HG02623 (cell line): ENCODE measurements at regions not wholly inside any gene's neighbourhood (a gene's known extent, or its start where the extent isn't known, plus 50 kb on each side); places are given as distances from the start of the nearest gene placed in this dataset.
"Not testable (repeated sequence)": the region's sequence is repeated elsewhere in the genome, so short reads cannot be mapped to it uniquely, and the experiment has no call there.

ENCODE experiments used
- ATAC-seq: cut with Tn5 transposase; IDR thresholded peaks from one replicate; pipeline ENCODE4 v1.9.1; 2021; ENCODE audit warnings: moderate library complexity; ENCODE audit not compliant: unreplicated experiment

DNA sequence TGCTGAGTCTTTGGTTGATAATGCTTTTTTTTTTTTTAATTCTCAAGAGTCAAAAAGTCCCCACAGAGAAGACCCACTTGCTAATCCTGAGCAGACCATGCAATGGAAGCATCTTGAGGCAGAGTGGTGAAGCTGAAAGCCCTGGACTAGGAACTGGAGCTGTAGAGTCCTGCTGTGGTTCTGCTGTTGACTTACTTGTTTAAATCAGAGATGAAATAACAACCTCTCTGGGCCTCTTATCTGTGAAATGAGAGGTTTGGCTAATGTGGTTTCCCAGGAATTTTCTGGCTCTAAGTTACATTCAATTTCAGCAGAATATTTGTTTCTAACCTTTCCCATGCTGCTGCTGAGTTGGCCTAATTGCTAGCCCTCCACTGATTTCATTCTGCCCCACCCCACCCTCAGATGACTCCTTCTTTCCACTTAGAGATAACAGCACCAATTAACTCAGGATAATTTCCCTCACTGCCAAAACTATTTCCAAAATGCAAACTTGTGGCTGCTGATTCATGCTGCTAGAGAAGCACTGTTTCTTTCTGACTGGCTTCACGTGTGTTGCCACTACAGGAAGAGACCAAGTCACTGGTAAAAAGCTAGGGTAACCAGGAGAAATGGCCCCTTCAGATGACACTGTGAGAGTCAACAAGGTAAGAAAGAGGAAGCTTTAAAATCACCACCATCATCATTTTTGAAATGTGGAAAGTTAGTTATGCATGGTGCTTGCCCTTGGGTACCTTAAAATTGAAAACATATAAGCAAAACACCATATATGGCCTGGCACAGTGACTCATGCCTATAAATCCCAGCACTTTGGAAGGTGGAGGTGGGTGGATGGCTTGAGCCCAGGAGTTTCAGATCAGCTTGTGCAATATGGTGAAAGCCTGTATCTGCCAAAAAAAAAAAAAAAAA is 326.4 kb downstream of the DCHS2 start:
- ATAC-seq: peak; percentile 82

DNA sequence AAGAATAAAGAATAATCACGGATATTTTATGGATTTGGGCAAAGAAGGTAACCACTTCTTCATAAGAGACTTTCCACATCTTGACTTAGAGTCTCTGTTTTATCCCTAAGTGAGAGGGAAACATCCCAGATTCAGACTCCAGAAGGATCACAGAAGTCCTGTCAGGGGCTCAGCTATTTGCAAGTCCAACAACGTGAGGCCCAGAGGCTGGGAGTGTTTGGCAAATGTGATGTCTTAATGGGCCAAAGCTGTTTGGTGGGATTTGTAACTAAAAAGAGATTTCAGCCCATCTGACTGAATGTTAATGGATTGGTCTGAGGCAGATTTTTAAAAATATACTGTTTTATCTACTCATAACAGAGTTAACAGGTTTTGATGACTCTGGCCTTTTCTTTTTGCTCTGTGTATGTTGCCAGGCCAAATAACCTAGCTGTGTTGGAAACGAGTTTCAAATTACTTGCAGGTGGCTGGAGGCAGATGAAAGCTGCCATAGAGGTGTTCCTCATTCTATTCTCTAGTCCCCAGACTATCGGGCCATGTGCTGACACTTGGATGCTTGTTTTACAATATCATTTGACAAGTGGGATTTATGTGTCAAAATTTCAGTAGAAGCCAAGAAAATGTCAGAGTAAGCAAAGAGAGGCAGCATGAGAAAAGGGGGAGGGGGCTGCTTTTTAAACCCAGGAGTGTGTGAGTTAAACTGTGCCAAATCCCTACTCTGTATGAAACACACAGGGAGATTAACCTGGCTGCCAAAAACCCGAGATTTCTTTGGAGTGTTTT is 330.9 kb downstream of the DCHS2 start:
- no peak for ATAC-seq

DNA sequence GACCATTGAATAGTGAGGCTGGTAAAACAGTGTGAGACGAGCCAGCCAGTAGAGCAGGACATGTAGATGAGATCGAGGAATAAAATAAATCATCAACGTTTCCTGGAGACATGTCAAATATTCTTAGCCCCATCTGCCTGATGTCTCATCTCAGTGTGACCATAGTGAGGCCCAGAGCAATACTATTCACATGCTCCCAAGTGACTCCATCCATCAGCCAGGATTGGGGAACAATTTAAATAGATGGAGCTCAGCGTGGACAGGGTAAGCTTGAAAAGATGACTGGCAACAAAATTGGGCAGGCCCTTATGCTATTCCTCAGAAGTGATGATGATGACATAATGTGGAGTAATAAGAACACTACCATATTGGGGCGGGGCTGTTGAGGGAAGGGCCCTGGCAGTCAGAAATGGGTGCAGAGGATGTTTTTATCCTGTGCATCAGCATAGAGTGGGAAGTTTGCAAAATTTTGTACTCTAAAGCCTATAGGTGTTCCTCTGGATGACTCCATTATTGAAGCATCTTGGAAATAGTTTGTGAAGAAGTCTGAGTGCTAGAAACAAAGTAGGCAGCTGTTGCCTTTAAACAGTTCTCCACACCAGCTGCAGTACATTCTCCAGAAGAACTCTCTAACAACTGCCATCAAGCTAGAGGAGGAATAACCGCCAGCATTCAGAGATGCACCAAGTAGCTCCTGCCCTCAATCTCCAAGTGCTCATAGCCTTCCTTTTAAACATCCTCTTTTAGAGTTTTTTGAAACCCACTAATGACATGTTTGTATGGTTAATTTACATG is 333.0 kb downstream of the DCHS2 start:
- ATAC-seq: no peak

DNA sequence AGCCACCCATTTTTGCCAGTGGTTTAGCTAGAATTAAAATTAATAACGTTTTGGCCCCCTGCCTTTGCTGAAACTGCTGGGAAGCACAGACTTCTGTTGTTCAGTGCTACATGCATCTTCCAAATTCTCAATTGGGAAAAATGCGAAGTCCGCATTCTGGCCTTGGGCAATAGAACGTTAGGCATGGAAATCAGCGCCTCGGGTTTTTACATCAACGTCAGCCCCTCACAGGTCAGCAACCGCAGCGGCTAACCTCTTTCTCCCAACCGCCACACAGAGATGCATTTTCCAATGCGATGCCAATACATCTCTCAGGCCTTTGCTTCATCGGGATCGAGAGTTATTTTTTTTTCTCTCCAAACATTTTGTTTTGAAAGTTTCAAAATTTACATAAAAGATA is 339.1 kb downstream of the DCHS2 start:
- no peak for ATAC-seq

DNA sequence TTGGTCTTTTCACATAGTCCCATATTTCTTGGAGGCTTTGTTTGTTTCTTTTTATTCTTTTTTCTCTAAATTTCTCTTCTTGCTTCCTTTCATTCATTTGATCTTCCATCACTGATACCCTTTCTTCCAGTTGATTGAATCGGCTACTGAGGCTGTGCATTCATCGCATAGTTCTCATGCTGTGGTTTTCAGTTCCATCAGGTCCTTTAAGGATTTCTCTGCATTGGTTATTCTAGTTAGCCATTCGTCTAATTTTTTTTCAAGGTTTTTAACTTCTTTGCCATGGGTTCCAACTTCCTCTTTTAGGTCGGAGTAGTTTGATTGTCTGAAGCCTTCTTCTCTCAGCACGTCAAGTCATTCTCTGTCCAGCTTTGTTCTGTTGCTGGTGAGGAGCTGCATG is 342.4 kb downstream of the DCHS2 start:
- not testable (repeated sequence) for ATAC-seq

DNA sequence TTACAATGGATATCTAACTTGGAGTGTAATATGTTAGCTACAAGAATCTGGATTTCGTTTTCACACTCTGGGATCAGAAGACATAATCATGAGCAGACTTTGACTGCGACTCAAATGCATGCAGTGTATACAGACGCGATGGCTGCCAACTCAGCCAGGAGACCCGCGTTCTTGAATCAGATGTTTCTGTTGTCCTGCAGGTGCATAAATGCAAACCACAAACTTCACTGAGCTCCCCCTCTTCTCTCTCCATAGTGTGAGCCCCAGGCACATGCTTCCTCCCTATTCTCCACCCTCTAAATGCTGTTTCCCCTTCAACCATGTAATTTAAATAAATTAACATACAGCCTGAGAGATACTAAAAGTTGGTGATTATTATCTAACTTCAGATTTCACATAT is 347.9 kb downstream of the DCHS2 start:
- no peak for ATAC-seq

DNA sequence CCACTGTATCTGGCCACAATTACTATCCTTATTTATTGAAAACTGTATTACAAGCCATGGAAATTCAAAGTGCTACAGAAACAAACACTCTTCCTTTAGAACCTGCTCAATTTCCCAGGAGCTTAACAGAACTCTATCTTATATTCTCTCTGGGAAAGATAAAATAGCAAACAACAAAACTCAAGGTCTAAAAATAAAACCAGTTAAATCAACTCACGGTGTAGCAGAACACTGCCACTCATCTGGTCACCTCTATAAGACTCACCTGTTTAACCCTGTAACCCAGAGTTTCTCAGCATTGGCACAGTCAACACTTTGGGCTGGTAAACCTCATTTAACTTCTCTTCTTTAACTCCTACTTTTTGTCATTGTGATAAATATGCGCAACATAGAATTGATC is 348.9 kb downstream of the DCHS2 start:
- no peak for ATAC-seq

DNA sequence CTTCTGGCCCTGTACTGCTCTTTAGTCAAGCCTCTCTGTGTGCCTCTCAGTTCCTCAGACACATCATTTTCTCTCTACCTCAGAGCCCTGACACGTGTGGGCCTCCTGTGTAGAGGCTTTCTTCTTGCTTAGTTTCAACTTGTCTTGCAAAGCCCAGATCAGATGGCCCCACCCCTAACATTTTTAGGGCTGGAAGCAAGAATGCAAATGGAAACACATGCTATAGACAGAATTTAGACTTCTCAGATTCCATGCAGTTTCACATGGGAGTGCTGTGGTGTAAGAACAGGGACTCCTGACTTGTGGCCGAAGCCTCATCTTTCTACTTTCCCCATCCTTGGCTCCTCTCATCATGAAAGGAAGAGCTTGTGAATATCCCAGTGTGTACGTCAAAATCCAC is 350.7 kb downstream of the DCHS2 start:
- no peak for ATAC-seq

DNA sequence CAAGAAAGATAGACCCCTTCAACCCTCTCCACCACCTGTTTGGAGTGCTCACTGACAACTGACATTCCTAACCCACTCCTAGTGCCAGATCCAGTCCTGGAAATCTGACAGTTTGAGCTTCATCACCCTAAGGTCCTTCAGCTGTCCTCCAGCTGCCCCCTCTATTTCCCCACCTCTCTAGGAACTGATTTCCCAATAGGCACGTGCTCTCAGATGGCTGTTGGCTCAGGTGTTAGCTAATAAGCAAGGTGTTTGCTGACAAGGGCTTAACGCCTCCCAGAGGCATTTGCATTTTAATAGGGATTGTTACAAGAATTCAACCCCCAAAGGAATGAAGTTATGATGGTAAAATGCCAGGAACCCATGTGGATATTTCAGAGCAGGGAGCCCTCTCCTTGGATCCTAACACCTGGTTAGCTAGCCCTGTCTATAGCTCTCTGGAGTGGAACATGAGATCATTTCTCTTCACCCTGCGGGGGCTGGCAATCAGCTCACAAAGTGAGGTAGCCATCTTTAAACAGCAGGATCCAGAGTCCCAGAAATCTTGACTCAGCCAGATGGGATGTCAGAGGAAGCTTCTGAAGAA is 348.5 kb upstream of the SFRP2 start:
- no peak for ATAC-seq

DNA sequence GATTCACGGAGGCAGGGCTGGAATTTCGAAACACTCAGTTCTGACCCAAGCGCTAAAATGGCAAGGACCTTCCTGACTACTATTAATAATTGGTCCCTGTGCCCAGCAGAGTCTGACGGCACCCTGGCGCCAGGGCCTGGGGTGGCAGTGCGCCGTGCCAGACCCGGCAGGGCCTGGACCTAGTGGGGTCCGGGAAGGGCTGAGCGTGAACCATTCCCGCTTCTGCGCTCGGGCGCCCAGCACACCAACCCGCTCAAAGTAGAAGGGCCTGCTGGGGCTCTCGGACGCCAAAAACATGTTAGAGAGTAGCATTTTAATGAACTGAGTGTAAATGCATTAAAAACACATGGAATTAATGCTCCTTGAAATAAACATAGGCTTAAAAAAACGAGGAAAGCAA is 346.7 kb upstream of the SFRP2 start:
- no peak for ATAC-seq

DNA sequence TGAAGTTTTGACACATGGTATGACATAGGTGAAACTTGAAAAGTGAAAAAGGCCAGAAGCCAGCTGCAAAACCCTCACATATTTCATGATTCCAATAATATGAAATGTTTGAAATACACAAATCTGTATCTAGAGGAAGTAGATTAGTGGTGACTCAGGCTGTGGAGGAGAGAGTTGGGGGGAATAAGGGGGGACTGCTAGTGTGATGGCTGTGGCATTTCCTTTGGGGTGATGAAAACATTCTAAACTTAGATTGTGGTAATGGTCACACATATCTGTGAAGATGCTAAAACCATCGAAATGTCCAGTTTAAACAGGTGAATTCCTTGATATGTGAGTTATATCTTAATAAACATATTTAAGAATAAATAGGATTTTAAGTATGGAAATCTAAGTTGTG is 343.5 kb upstream of the SFRP2 start:
- ATAC-seq: no peak

DNA sequence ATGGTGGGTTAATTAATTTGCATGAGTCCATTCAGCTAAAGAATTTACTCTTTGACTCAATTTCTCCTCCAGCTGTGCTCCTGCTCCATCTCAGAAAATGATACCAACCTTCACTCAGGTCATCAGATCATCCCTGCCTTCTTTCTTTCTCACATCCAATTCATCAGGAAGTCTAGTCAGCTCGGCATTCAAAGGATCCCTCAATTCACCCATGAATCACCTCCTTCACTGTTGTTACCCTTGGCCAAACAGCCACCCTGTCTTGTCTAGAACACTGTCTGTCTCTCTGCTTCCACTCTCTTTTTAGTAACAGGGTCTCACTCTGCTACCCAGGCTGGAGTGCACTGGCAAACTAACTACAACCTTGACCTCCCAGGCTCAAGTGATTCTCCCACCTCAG is 337.4 kb upstream of the SFRP2 start:
- ATAC-seq: no peak

DNA sequence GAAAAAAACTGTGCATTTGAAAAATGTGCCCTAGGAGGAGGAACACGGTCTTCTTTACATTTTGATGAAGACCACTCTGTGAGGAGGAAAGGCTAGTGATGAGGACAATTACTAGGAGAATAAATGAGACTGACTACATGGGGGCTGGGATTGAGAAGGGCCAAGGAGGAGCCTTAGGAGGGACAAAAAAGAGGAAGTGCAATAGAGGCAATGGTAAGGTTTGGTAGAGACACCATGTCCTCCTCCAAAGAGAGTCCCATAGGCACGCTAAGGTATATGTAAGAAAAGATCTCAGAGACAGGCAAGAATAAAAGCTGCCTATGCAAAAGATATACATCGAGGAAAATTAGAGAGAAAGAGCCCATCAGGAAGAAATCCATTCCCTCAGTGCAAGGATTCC is 336.5 kb upstream of the SFRP2 start:
- ATAC-seq: no peak

DNA sequence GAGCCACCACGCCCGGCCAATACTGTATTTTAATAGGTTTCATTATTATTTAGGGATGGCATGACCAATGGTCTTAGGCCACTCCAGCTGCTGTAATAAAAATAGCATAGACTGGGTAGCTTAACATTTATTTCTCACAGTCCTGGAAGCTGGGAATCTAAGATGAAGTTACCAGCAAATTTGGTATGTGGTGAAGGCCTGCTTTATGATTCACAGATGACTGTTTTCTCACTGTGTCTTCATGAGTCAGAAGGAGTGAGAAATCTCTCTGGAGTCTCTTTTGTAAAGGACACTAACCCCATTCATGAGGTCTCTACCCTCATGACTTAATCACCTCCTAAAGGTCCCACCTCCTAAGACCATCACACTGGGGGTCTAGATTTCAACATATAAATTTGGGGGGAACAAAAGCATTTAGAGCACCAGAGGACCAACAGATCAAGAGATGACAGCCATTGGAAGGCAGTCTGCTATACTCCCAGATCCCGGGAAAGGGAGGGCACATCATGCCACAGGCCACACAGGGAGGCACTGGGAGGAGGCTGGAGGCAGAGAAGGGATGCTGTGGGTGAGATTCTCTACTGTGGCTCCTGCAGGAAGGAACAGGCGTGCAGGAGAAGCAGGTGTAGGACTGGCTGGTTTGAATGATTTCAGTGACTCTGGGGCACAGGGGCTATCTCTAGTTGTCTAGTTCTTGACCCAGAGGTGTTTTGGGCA is 335.8 kb upstream of the SFRP2 start:
- ATAC-seq: no peak

DNA sequence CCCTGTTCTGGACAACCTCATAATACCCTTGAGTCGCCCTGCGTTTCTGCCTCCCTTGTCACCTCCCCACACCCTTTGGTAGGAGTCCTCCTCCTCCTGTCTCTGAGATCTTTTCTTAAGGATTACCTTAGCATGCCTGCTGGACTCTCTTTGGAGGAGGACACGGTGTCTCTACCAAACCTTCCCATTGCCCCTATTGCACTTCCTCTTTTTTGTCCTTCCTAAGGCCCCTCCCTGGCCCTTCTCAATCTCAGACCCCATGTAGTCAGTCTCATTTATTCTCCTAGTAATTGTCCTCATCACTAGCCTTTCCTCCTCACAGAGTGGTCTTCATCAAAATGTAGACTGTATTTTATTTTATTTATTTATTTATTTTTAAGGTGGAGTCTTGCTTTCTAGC is 335.0 kb upstream of the SFRP2 start:
- ATAC-seq: no peak

DNA sequence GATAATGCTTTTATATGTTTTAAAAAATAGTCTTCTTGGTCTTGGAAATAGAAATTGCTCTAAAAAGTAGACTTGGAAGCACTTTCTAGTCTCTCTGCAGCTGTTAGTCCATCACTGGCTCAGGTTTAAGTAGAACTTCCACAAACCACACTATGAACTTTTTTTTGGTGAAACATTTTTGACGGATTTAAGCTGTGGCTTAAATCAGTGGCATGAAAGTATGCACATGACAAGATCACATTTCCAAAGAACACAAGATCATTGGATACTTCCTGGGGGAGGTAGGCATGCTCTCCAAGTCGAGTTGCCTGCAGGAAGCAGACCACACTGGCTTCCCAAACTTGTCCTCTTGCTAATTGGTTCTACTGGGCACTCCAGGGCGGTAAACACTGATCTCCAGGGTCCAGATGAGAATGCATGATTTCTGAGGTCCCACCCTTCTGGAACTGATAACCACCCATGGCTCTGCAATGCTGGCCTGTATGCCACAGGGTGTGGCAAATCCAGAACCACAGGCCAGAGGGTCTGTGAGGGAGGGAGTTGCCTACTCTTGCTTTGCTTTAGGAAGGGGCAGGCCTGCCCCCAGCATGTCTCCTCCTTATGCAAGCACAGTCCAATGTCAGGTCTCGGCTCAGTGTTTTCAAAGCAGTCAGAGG is 331.9 kb upstream of the SFRP2 start:
- no peak for ATAC-seq

DNA sequence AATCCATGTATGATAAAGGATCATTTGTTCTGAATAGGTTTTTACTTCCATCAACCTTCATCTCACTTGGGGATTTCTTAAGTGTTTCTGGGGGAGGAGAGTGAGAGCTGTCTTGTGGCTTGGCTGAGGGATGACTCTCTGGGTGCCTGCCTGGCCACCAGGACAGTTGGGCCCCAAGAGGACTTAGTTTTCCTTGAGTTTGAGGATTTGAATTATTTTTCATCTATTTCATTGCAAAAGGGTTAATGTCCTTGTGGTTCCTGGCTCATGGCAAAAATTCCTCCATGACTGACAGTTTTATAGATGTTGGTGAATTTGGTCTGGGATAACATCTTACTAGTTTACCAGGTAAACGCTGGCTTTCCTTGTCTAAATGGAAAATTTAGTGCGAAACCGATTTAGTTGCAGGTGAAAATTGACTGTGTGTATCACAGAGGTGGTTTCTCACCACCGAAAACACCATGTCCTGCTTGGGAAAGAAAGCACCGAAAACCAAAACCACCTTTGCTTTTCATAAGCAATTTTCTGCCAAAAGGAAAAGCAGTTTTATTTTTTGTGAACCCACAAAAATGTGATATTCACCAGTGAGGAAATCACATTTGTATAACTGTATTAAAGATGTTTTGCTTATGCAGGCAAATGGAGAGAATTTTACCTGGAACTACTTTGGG is 331.3 kb upstream of the SFRP2 start:
- ATAC-seq: no peak

DNA sequence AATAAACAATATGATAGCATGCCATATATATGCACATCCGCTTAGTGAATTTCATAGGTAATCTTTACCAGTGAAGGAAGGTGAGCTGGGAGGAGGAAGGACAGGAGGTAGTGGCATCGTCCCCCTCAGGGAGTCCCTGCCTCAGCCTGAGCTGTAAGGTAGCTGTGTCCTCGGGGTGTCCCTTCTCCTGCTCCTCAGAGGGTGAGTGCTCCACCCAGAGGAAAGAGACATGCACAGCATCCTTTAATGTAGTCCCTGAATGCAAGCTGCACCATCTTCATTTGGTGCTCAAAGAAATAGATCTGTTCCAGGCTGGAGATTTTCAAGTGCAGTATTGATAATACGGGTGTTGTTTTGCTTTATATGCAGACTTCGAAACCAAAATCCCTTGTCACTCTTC is 330.4 kb upstream of the SFRP2 start:
- no peak for ATAC-seq

DNA sequence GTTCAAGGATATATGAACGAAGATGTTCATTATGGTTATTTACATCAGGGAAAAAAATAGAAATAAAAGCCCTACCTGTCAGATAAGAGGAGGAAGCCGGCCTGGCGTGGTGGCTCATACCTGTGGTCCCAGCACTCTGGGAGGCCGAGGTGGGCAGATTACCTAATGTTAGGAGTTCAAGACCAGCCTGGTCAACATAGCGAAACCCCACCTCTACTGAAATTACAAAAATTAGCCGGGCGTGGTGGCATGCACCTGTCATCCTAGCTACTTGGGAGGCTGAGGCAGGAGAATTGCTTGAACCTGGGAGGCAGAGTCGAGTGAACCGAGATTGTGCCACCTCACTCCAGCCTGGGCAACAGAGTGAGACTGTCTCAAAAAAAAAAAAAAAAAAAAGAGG is 328.8 kb upstream of the SFRP2 start:
- not testable (repeated sequence) for ATAC-seq
